ENCODE measurements at regions not wholly inside any gene's neighbourhood (a gene's known extent, or its start where the extent isn't known, plus 50 kb on each side); places are given as distances from the start of the nearest gene placed in this dataset.

DNA sequence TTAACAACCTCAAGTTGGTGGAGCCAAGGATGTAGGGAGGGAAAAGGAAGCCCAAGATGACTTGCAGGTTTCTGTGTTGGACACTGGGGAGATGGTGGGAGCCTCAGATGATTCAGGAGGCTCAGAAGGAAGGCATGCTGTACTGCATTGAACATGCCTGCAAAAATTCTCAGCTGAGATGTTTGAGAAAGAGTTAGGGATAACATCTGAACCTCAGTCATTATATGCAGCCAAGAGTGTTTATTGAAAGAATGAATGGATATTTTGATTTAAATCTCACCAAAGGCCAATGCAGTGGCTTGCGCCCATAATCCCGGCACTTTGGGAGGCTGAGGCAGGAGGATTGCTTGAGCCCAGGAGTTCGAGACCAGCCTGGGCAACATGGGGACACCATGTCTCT, 243.0 kb downstream of the MYCN start:
- Histone ChIP-seq H2AK5ac (ENCODE audit: low read depth, low read length) (no peak overlapping the region), H3K56ac (replicated peaks; ENCODE audit: insufficient read length, low read depth, low read length) (no peak overlapping the region), H4K8ac (ENCODE audit: extremely low read depth, insufficient read depth, low read length) (no peak overlapping the region), H3K9ac (replicated peaks in 1 of 4; ENCODE audit: extremely low read depth in 1 of 4, low read depth in 3 of 4, low read length in 3 of 4) (no peak overlapping the region), H2BK120ac (replicated peaks; ENCODE audit: low read depth, low read length) (no peak overlapping the region), H3K79me1 (ENCODE audit: low read depth, low read length) (no peaks in the 10 kb centered on the region), H2BK20ac (ENCODE audit: low read length) (no peak overlapping the region), H3K4me3 (ENCODE audit: extremely low read depth in 1 of 4, insufficient read depth in 2 of 4, low read depth in 3 of 4, low read length in 4 of 4) (no peak overlapping the region), H3K23ac (ENCODE audit: insufficient read length) (no peak overlapping the region), H2BK12ac (ENCODE audit: low read depth, low read length) (no peak overlapping the region), H4K20me1 (replicated peaks in 1 of 2; ENCODE audit: control insufficient read depth in 1 of 2, insufficient read depth in 2 of 2, low read length in 2 of 2) (no peaks in the 10 kb centered on the region), H3K27ac (ENCODE audit: low read depth, low read length) (no peak overlapping the region), H3K18ac (ENCODE audit: extremely low read depth, low read length) (no peak overlapping the region), H3K14ac (ENCODE audit: insufficient read length) (no peak overlapping the region), H4K91ac (replicated peaks; ENCODE audit: insufficient read length, low read length) (peak overlapping the region; percentile 57), H3K79me2 (ENCODE audit: control insufficient read depth in 1 of 2, insufficient read depth in 2 of 2, low read length in 2 of 2) (no peaks in the 10 kb centered on the region), H2BK15ac (ENCODE audit: low read length) (no peak overlapping the region), H2BK5ac (ENCODE audit: low read depth, low read length) (no peak overlapping the region), H4K5ac (ENCODE audit: insufficient read length, low read depth, low read length) (no peak overlapping the region), H3K36me3 (ENCODE audit: control insufficient read depth in 2 of 4, insufficient read depth in 4 of 4, low read length in 3 of 4) (no peaks in the 10 kb centered on the region), H3K4ac (replicated peaks; ENCODE audit: insufficient read length, low read depth, low read length) (no peak overlapping the region), H3K27me3 (replicated peaks in 1 of 4; ENCODE audit: control insufficient read depth in 3 of 4, extremely low read depth in 1 of 4, insufficient read depth in 3 of 4, low read length in 3 of 4) (no peaks in the 10 kb centered on the region), H3K9me3 (ENCODE audit: insufficient read depth in 2 of 2, low read depth in 1 of 2, low read length in 1 of 2) (no peaks in the 10 kb centered on the region), H2AFZ (ENCODE audit: low read length) (no peak overlapping the region), H3K23me2 (ENCODE audit: low read depth, low read length) (no peaks in the 10 kb centered on the region), H3K4me2 (ENCODE audit: insufficient read depth in 1 of 2, low read depth in 2 of 2, low read length in 2 of 2) (no peak overlapping the region), H3K4me1 (replicated peaks in 1 of 4; ENCODE audit: control insufficient read depth in 3 of 4, insufficient read depth in 4 of 4, low read length in 3 of 4) (peaks cover 0 to 11% (median 0%) of the 10 kb centered on the region in 4 experiments; a peak in 3 of 7 replicates)
- no peak for DNase-seq (ENCODE audit: low read depth in 1 of 2, low spot score in 2 of 2)
- 100% methylated on average over 3 of the region's 3 CpGs; no CpG with 5 or more reads in 1 of the 2 experiments for WGBS, 2 experiments (ENCODE audit: extremely low coverage in 1 of 2, insufficient coverage in 1 of 2, insufficient read length in 1 of 2, insufficient replicate concordance in 2 of 2, low coverage in 1 of 2, low lambda C conversion rate in 2 of 2, missing lambda C conversion rate in 1 of 2)
- no peak for TF ChIP-seq JUND (IDR thresholded peaks at IDR 0.05; ENCODE audit: low read length)
- no peak for TF ChIP-seq CTBP2 (IDR thresholded peaks at IDR 0.05; ENCODE audit: borderline replicate concordance, insufficient read depth, insufficient read length, low read length)
- TF ChIP-seq EGR1 (IDR thresholded peaks at IDR 0.05; ENCODE audit: borderline replicate concordance, low read depth, low read length): no peak
- TF ChIP-seq SIRT6 (IDR thresholded peaks at IDR 0.05; ENCODE audit: low read length): no peak
- TF ChIP-seq RFX5 (IDR thresholded peaks at IDR 0.05; ENCODE audit: borderline replicate concordance, low read depth, low read length): no peak
- TF ChIP-seq KDM1A (IDR thresholded peaks at IDR 0.05; ENCODE audit: borderline replicate concordance, low read length): no peak
- TF ChIP-seq NRF1 (IDR thresholded peaks at IDR 0.05; ENCODE audit: low read depth, low read length): no peak
- TF ChIP-seq PHF8 (conservative IDR thresholded peaks at IDR 0.05; ENCODE audit: low read depth, low read length): no peak
- no peak for TF ChIP-seq SIN3A (conservative IDR thresholded peaks at IDR 0.05 in 1 of 2, IDR thresholded peaks at IDR 0.05 in 1 of 2; ENCODE audit: low read depth in 1 of 2, low read length in 2 of 2)
- TF ChIP-seq RNF2 (IDR thresholded peaks at IDR 0.05; ENCODE audit: borderline replicate concordance, low read depth, low read length, missing control alignments, poor library complexity, severe bottlenecking): no peak
- no peak for TF ChIP-seq CBX5 (IDR thresholded peaks at IDR 0.05; ENCODE audit: low read depth, low read length)
- no peak for FAIRE-seq
- ChIA-PET POLR2A (ENCODE audit: partially characterized antibody) (no interaction called here), CTCF (ENCODE audit: partially characterized antibody) (interaction anchor here (0.6 to 1.8 kb wide), 4 partner anchors 9 to 99 kb away, joined by 3 to 4 read pairs (median 3); no protein-coding TSS in a partner anchor)

Data from H1 (cell line).